HepG2 (cell line): ENCODE measurements at regions not wholly inside any gene's neighbourhood (a gene's known extent, or its start where the extent isn't known, plus 50 kb on each side); places are given as distances from the start of the nearest gene placed in this dataset.

Experiments used
- PBX2 ChIP-seq: IDR thresholded peaks from 2 replicates; pipeline ENCODE4 v1.6.1; 2016; ENCODE audit warnings: control low read depth
- RELA ChIP-seq: sonication (generic); formaldehyde crosslinking; IDR thresholded peaks from 2 replicates; pipeline ENCODE4 v1.4.0; 2020; ENCODE audit warnings: missing genetic modification reagents
- SMAD9 ChIP-seq: sonication (generic); formaldehyde crosslinking; IDR thresholded peaks from 2 replicates; pipeline ENCODE4 v1.5.1; 2020; ENCODE audit warnings: mild to moderate bottlenecking, missing genetic modification reagents
- ZHX2 ChIP-seq, 2 experiments: sonication (generic) in 1 of 2; formaldehyde crosslinking in 1 of 2; IDR thresholded peaks; 2 replicates each; pipeline versions ENCODE4 v1.6.1 to v1.9.0; 2014 to 2022; ENCODE audit warnings: antibody characterized with exemption in 1 of 2, borderline replicate concordance in 1 of 2, inconsistent platforms in 1 of 2, low read depth in 1 of 2, missing genetic modification reagents in 1 of 2
- ZKSCAN5 ChIP-seq: sonication (generic); formaldehyde crosslinking; IDR thresholded peaks from 2 replicates; pipeline ENCODE4 v1.5.1; 2020; ENCODE audit warnings: mild to moderate bottlenecking, missing genetic modification reagents
- ZNF343 ChIP-seq: sonication (generic); formaldehyde crosslinking; IDR thresholded peaks from 2 replicates; pipeline ENCODE4 v1.4.0; 2020; ENCODE audit warnings: mild to moderate bottlenecking, missing genetic modification reagents

- no peak for TF ChIP-seq SMAD9
- TF ChIP-seq RELA: no peak
- no peak for TF ChIP-seq ZKSCAN5
- no peak for TF ChIP-seq ZNF343 (CRISPR knock-in tag)
- TF ChIP-seq ZHX2 (IDR thresholded peaks at IDR 0.05; ENCODE audit: low read depth): no peak
- TF ChIP-seq ZHX2 (CRISPR knock-in tag; IDR thresholded peaks at IDR 0.05; ENCODE audit: borderline replicate concordance): no peak
- no peak for TF ChIP-seq PBX2
Observed at GRCh38 chr2:207291625-207292252, 126.0 kb upstream of the KLF7 start (continued).
